ENCODE measurements at regions not wholly inside any gene's neighbourhood (a gene's known extent, or its start where the extent isn't known, plus 50 kb on each side); places are given as distances from the start of the nearest gene placed in this dataset.

DNA sequence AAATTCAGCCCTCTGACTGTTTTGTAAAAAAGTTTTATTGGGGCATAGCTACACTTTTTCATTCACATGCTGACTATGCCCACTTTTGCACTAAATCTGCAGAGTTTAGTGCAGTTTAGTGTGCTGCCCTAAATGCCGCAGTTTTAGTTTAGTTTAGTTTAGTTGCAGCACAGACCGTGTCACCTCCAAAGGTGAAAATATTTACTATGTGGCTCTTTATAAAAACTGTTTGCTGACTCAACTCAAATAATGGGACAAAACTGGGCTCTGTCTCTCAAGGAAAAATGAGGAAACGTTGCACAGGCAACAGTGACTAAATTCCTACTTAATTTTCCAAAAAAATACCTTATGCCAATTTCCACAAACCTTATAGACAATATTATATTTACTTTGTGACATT, 314.2 kb downstream of the C4orf33 start:
- Histone ChIP-seq H3K4me3 (ENCODE audit: extremely low read depth, insufficient read depth, low read length, poor library complexity, severe bottlenecking) (no peak overlapping the region), H3K27ac (ENCODE audit: low read depth, low read length, severe bottlenecking) (no peak overlapping the region), H3K4me1 (ENCODE audit: control insufficient read depth, insufficient read depth, low read length, poor library complexity, severe bottlenecking) (no peaks in the 10 kb centered on the region), H3K9me3 (ENCODE audit: control insufficient read depth, low read length) (no peaks in the 10 kb centered on the region), H3K36me3 (ENCODE audit: control insufficient read depth, insufficient read depth, low read length) (no peaks in the 10 kb centered on the region)
- 88% methylated on average over 2 of the region's 3 CpGs; no CpG with 5 or more reads in 1 of the 2 experiments for WGBS, 2 experiments (ENCODE audit: insufficient coverage in 2 of 2)

DNA sequence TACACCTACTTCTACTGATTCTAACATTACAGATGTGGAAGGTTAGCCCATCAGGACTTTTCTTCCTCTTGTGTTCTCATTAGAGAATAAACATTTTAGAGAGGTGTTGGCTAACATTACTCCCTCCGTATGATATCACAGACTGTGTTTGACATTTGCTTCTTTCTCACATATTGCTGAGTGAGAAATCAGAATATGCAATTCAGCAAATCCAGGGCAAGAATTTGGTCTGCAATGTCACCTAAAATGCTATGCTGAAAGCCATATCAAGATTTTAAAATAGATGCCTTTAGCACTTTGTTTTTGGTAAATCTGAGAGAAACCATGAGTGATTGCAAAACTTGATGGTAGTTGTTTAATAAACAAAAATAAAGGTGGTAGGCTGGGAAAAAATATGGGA, 319.1 kb downstream of the C4orf33 start:
- WGBS, 2 experiments (ENCODE audit: insufficient coverage in 2 of 2), result 100% methylated on average over 1 of the region's 1 CpG; no CpG with 5 or more reads in 1 of the 2 experiments

DNA sequence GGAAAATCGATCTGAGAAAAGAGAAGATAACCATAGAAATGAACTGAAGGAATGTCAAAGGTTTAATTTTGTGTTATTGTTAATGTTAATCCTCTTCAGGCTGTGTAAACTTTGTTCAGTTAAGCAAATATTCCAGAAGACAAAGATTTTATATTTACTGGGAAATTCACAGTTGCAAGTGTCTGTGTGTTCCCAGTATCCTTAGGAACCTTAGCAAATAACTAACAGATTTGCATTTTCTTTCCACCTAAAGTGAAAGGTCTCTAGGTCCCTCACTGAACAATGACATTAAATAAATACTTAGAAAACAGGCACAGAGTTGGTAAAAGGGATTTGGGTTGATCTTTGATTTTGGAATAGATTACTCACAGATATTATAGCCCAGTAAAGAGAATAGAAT, 324.7 kb downstream of the C4orf33 start:
- Histone ChIP-seq H3K27ac (ENCODE audit: low read depth, low read length, severe bottlenecking) (no peak overlapping the region), H3K36me3 (ENCODE audit: control insufficient read depth, insufficient read depth, low read length) (no peaks in the 10 kb centered on the region), H3K4me1 (ENCODE audit: control insufficient read depth, insufficient read depth, low read length, poor library complexity, severe bottlenecking) (no peaks in the 10 kb centered on the region), H3K9me3 (ENCODE audit: control insufficient read depth, low read length) (no peaks in the 10 kb centered on the region), H3K4me3 (ENCODE audit: extremely low read depth, insufficient read depth, low read length, poor library complexity, severe bottlenecking) (no peak overlapping the region)
- WGBS, 2 experiments (ENCODE audit: insufficient coverage in 2 of 2), result 60 to 67% methylated on average over 1 of the region's 1 CpG

More for the DNA sequence above, 319.1 kb downstream of the C4orf33 start:
- Histone ChIP-seq H3K4me3 (ENCODE audit: extremely low read depth, insufficient read depth, low read length, poor library complexity, severe bottlenecking) (no peak overlapping the region), H3K9me3 (ENCODE audit: control insufficient read depth, low read length) (no peaks in the 10 kb centered on the region), H3K27ac (ENCODE audit: low read depth, low read length, severe bottlenecking) (no peak overlapping the region), H3K4me1 (ENCODE audit: control insufficient read depth, insufficient read depth, low read length, poor library complexity, severe bottlenecking) (no peaks in the 10 kb centered on the region), H3K36me3 (ENCODE audit: control insufficient read depth, insufficient read depth, low read length) (no peaks in the 10 kb centered on the region)

DNA sequence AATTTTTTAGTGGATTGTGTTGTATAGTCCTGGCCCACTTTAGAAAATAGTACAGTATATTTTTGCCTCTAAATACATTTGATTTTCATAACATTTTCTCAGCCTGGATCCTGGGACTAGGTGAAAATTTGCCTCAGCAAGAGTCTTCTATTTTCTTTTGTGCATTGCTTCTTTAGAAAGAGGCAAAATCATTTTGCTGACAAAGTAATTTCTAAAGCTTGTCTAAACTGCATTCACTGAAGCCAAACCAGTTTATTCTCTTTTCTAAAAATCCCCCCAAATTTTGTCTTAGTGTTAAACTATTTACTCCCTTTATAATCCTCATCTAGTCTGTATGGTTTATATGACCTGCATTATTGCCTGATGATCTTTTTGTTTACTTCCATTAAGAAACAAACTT, 326.3 kb downstream of the C4orf33 start:
- H3K27ac ChIP-seq (ENCODE audit: low read depth, low read length, severe bottlenecking), result no peak overlapping the region
- H3K36me3 ChIP-seq (ENCODE audit: control insufficient read depth, insufficient read depth, low read length), result no peaks in the 10 kb centered on the region
- no peaks in the 10 kb centered on the region for H3K9me3 ChIP-seq (ENCODE audit: control insufficient read depth, low read length)
- H3K4me3 ChIP-seq (ENCODE audit: extremely low read depth, insufficient read depth, low read length, poor library complexity, severe bottlenecking), result no peak overlapping the region
- H3K4me1 ChIP-seq (ENCODE audit: control insufficient read depth, insufficient read depth, low read length, poor library complexity, severe bottlenecking), result no peaks in the 10 kb centered on the region

DNA sequence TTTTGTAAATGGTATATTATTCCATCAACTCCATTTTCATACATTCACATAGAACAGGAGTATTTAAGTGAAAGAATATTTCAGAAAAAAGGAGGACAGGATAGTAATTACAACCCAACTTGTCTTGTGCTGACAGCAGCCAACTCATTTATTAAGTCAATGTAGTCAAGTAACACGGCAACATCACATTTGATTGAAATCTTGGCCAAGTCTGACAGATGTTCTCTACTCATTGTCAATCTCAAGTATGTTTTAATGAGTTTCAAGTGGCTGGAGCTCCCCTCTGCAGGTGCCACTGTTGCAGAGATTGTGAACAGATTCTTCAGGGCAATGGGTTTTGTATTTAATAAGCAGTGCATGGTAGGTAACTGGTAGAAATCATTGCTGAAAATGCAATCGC, 332.5 kb downstream of the C4orf33 start:
- Histone ChIP-seq H3K4me3 (ENCODE audit: extremely low read depth, insufficient read depth, low read length, poor library complexity, severe bottlenecking) (no peak overlapping the region), H3K4me1 (ENCODE audit: control insufficient read depth, insufficient read depth, low read length, poor library complexity, severe bottlenecking) (peaks cover 9% of the 10 kb centered on the region), H3K27ac (ENCODE audit: low read depth, low read length, severe bottlenecking) (no peak overlapping the region), H3K36me3 (ENCODE audit: control insufficient read depth, insufficient read depth, low read length) (no peaks in the 10 kb centered on the region), H3K9me3 (ENCODE audit: control insufficient read depth, low read length) (no peaks in the 10 kb centered on the region)
- 92 to 100% methylated on average over 1 to 2 of the region's 2 CpGs for WGBS, 2 experiments (ENCODE audit: insufficient coverage in 2 of 2)

DNA sequence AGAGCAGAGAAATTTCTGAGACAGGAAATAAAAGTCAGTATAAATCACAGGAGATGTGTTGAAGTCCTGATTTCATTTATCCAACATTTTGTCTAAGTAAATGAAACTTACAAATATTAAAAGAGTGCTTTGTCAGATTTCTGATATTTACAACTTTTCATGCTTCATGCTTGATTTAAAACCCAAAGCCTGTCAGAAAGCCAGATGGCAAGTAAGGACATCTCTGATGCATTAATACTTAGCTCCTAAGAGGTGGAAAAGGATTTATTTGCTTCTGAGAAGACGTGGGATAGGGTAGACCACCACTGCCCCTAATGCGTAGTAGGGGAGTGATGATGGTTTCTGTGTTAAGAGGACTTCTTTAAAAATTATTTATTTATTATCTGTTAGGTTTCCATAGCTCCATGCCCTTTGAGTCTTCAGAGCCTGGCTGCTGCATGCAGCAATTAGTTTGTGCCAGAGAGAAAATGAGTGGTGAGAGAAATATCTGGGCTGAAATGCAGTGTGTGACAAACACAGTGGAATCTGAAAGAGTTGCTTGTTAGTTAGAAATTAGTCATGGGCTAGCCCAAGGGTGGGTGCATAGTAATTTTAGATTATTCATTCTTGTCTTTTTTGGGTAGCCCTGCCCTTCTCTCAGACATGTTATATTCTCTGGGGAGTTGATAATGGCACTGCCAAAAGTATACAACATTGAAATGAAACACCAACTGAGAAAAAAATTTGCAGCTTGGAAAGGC, 333.8 kb downstream of the C4orf33 start:
- WGBS, 2 experiments (ENCODE audit: insufficient coverage in 2 of 2), result 40% methylated on average over 1 of the region's 2 CpGs; no CpG with 5 or more reads in 1 of the 2 experiments
- H3K4me1 ChIP-seq (ENCODE audit: control insufficient read depth, insufficient read depth, low read length, poor library complexity, severe bottlenecking), result peaks cover 9% of the 10 kb centered on the region
- no peak overlapping the region for H3K27ac ChIP-seq (ENCODE audit: low read depth, low read length, severe bottlenecking)
- H3K9me3 ChIP-seq (ENCODE audit: control insufficient read depth, low read length), result no peaks in the 10 kb centered on the region
- H3K4me3 ChIP-seq (ENCODE audit: extremely low read depth, insufficient read depth, low read length, poor library complexity, severe bottlenecking), result no peak overlapping the region
- H3K36me3 ChIP-seq (ENCODE audit: control insufficient read depth, insufficient read depth, low read length), result no peaks in the 10 kb centered on the region

DNA sequence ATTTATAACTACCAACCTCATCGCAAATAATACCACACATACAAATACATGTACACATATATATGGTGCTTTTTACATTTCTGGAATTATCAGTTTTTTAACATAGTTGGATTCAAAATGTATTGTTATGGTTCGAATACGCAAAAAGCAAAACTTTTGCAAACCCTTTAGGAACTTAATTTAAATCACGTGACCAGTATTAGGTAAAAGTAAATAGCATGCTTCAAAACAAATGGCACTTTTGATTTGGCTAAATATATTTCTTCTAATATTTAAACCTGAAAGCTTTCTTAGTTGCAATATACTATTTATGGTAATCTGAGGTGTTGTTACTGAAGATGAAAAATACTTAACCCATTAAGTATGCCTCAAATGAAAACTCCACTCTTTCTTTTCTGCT, 341.4 kb downstream of the C4orf33 start:
- no peak overlapping the region for H3K4me3 ChIP-seq (ENCODE audit: extremely low read depth, insufficient read depth, low read length, poor library complexity, severe bottlenecking)
- no peaks in the 10 kb centered on the region for H3K36me3 ChIP-seq (ENCODE audit: control insufficient read depth, insufficient read depth, low read length)
- no peak overlapping the region for H3K27ac ChIP-seq (ENCODE audit: low read depth, low read length, severe bottlenecking)
- no peaks in the 10 kb centered on the region for H3K9me3 ChIP-seq (ENCODE audit: control insufficient read depth, low read length)
- no CpG with 5 or more reads among the region's 4 CpGs for WGBS, 2 experiments (ENCODE audit: insufficient coverage in 2 of 2)
- no peaks in the 10 kb centered on the region for H3K4me1 ChIP-seq (ENCODE audit: control insufficient read depth, insufficient read depth, low read length, poor library complexity, severe bottlenecking)

DNA sequence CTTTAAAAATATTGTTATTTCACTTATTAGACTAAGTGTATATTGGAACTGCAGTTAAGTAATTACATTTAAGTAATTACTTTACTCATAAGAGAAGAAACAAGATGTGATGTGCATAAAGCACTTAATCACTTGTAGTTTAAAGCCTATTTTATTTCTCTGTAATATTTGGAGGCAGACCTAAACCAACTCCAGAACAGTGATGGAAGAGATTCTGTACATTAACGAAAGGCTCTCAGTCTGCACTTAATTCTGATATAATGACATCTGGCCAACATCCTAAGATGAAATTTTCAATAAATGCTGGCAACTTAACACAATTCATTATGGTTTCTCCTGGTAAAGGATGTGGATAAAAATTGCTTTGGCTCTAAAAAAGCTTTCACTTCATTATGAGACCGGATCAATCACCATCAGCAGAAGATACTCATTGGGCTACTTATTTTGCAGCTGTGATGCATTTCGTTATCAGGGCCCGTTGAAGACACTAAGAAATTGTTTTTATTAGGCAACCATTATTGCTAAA, 342.6 kb downstream of the C4orf33 start:
- no peaks in the 10 kb centered on the region for H3K9me3 ChIP-seq (ENCODE audit: control insufficient read depth, low read length)
- H3K4me3 ChIP-seq (ENCODE audit: extremely low read depth, insufficient read depth, low read length, poor library complexity, severe bottlenecking), result no peak overlapping the region
- no peak overlapping the region for H3K27ac ChIP-seq (ENCODE audit: low read depth, low read length, severe bottlenecking)
- 93% methylated on average over 2 of the region's 4 CpGs; no CpG with 5 or more reads in 1 of the 2 experiments for WGBS, 2 experiments (ENCODE audit: insufficient coverage in 2 of 2)
- no peaks in the 10 kb centered on the region for H3K4me1 ChIP-seq (ENCODE audit: control insufficient read depth, insufficient read depth, low read length, poor library complexity, severe bottlenecking)
- H3K36me3 ChIP-seq (ENCODE audit: control insufficient read depth, insufficient read depth, low read length), result no peaks in the 10 kb centered on the region

DNA sequence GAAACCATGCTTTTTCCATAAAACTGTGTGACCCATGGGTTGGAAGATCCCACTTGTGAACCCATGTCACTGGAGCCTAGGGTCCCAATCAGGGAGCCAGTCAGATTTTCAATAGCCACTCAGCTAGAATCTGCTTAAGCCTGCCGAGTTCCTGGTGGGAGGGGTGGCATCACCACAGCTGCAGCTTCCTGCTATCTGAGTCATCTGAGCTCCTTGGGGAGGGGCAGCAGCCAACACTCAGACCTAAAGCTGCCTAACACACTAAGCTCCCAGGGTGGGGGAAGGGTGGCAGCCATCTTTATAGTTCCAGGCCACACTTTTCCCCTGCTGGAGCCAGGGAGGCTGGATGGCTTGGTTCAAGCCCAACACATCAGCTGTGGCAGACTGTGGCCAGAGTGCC, 350.1 kb downstream of the C4orf33 start:
- H3K4me1 ChIP-seq (ENCODE audit: control insufficient read depth, insufficient read depth, low read length, poor library complexity, severe bottlenecking), result peaks cover 4% of the 10 kb centered on the region
- H3K27ac ChIP-seq (ENCODE audit: low read depth, low read length, severe bottlenecking), result no peak overlapping the region
- WGBS, 2 experiments (ENCODE audit: insufficient coverage in 2 of 2), result 100% methylated on average over 1 of the region's 1 CpG; no CpG with 5 or more reads in 1 of the 2 experiments
- H3K36me3 ChIP-seq (ENCODE audit: control insufficient read depth, insufficient read depth, low read length), result no peaks in the 10 kb centered on the region
- H3K4me3 ChIP-seq (ENCODE audit: extremely low read depth, insufficient read depth, low read length, poor library complexity, severe bottlenecking), result no peak overlapping the region
- H3K9me3 ChIP-seq (ENCODE audit: control insufficient read depth, low read length), result no peaks in the 10 kb centered on the region

DNA sequence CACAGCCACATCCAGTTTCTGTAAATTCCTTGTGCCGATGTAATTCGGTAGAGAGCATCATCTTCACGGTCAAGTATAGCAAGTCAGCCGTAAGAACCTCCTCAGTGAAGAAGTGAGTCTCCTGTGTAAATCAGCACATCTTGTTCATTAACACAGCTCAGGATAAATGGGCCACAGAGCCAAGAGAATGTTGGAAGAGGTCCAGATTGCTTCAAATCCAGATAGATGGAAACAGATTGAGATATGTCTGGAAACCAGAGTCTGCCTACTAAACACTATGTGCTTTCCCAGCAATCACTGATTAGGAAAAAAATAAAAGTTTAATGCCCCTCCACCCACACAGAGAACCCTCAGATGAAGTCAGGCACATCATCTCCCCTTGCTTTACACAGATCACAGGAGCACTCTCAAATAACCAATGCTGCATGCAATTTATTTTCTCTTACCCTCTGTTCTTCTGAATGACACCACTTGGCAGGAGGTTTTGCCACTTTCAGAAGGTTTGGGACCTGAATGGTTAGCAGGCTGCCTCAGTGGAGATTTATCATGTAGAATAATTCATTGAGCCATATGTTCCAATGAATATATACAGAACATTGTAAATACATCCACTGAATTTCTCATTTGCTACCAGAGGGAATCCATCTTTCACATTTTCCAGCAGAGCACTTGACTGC, 357.7 kb downstream of the C4orf33 start:
- Histone ChIP-seq H3K36me3 (ENCODE audit: control insufficient read depth, insufficient read depth, low read length) (no peaks in the 10 kb centered on the region), H3K27ac (ENCODE audit: low read depth, low read length, severe bottlenecking) (no peak overlapping the region), H3K4me3 (ENCODE audit: extremely low read depth, insufficient read depth, low read length, poor library complexity, severe bottlenecking) (no peak overlapping the region), H3K4me1 (ENCODE audit: control insufficient read depth, insufficient read depth, low read length, poor library complexity, severe bottlenecking) (no peaks in the 10 kb centered on the region), H3K9me3 (ENCODE audit: control insufficient read depth, low read length) (no peaks in the 10 kb centered on the region)
- 90% methylated on average over 4 of the region's 4 CpGs; no CpG with 5 or more reads in 1 of the 2 experiments for WGBS, 2 experiments (ENCODE audit: insufficient coverage in 2 of 2)

DNA sequence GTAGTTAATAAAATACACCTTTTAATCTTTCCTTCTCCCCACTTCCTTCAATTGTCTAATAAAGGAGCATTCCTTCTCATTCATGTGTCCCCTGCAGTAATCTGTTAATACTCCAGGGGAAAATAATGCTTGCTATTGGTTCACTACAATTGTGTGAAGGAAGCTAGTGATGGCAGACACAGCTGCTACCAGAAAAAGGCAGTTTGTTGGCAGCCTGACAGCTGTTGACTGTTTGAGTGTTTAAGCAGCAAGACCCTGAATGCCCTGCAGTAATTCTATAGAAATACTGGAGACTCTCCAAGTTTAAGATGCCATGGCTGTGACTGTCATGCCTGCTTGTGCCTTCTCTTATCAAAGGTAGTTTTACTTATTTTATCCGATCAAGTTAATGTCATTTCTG, 359.5 kb downstream of the C4orf33 start:
- H3K4me1 ChIP-seq (ENCODE audit: control insufficient read depth, insufficient read depth, low read length, poor library complexity, severe bottlenecking), result no peaks in the 10 kb centered on the region
- no peaks in the 10 kb centered on the region for H3K9me3 ChIP-seq (ENCODE audit: control insufficient read depth, low read length)
- H3K4me3 ChIP-seq (ENCODE audit: extremely low read depth, insufficient read depth, low read length, poor library complexity, severe bottlenecking), result no peak overlapping the region
- no peaks in the 10 kb centered on the region for H3K36me3 ChIP-seq (ENCODE audit: control insufficient read depth, insufficient read depth, low read length)
- H3K27ac ChIP-seq (ENCODE audit: low read depth, low read length, severe bottlenecking), result no peak overlapping the region
- WGBS, 2 experiments (ENCODE audit: insufficient coverage in 2 of 2), result 80 to 100% methylated on average over 1 of the region's 1 CpG
